Effector CD4-positive, alpha-beta T cell (primary cell): ENCODE measurements at regions not wholly inside any gene's neighbourhood (a gene's known extent, or its start where the extent isn't known, plus 50 kb on each side); places are given as distances from the start of the nearest gene placed in this dataset.

Experiments
- DNase-seq: peaks from one replicate; pipeline ENCODE4 v3.0.0-alpha.2; 2020

GRCh38 chr11:37710031-37710430, 1112.0 kb upstream of the RAG2 start:
- no peak for DNase-seq

- no peak for DNase-seq
These were observed 1106.8 kb upstream of the RAG2 start for GRCh38 chr11:37704791-37705190.

- no peak for DNase-seq
These were observed 1101.6 kb upstream of the RAG2 start for GRCh38 chr11:37699644-37700043.

GRCh38 chr11:37695283-37695682, 1097.2 kb upstream of the RAG2 start:
- DNase-seq, result no peak

GRCh38 chr11:37689951-37690350, 1091.9 kb upstream of the RAG2 start:
- no peak for DNase-seq

GRCh38 chr11:37688456-37688855, 1090.4 kb upstream of the RAG2 start:
- no peak for DNase-seq

- no peak for DNase-seq
These were observed 1089.1 kb upstream of the RAG2 start for GRCh38 chr11:37687130-37687529.

- no peak for DNase-seq
These were observed 1073.3 kb upstream of the RAG2 start for GRCh38 chr11:37671321-37671720.

GRCh38 chr11:37666960-37667359, 1068.9 kb upstream of the RAG2 start:
- DNase-seq, result no peak

GRCh38 chr11:37657645-37658044, 1059.6 kb upstream of the RAG2 start:
- DNase-seq, result no peak

GRCh38 chr11:37647767-37648166, 1049.7 kb upstream of the RAG2 start:
- no peak for DNase-seq

GRCh38 chr11:37643968-37644367, 1045.9 kb upstream of the RAG2 start:
- DNase-seq, result no peak

GRCh38 chr11:37642296-37642695, 1044.3 kb upstream of the RAG2 start:
- no peak for DNase-seq

- no peak for DNase-seq
These were observed 1034.7 kb upstream of the RAG2 start for GRCh38 chr11:37632748-37633147.

GRCh38 chr11:37630866-37631265, 1032.8 kb upstream of the RAG2 start:
- DNase-seq, result no peak

GRCh38 chr11:37623778-37624177, 1025.7 kb upstream of the RAG2 start:
- DNase-seq, result no peak

- no peak for DNase-seq
These were observed 1023.6 kb upstream of the RAG2 start for GRCh38 chr11:37621662-37622061.

- no peak for DNase-seq
These were observed 1018.3 kb upstream of the RAG2 start for GRCh38 chr11:37616291-37616690.

- no peak for DNase-seq
These were observed 1015.0 kb upstream of the RAG2 start for GRCh38 chr11:37613031-37613430.

GRCh38 chr11:37612146-37612545, 1014.1 kb upstream of the RAG2 start:
- no peak for DNase-seq

- no peak for DNase-seq
These were observed 1007.2 kb upstream of the RAG2 start for GRCh38 chr11:37605229-37605628.

GRCh38 chr11:37598381-37598780, 1000.3 kb upstream of the RAG2 start:
- DNase-seq, result no peak

GRCh38 chr11:37597776-37598175, 999.7 kb upstream of the RAG2 start:
- no peak for DNase-seq

- DNase-seq, result no peak
These were observed 997.8 kb upstream of the RAG2 start for GRCh38 chr11:37595845-37596244.

GRCh38 chr11:37574361-37574760, 976.3 kb upstream of the RAG2 start:
- no peak for DNase-seq
